GM21737 (cell line): ENCODE measurements at regions not wholly inside any gene's neighbourhood (a gene's known extent, or its start where the extent isn't known, plus 50 kb on each side); places are given as distances from the start of the nearest gene placed in this dataset.
"Not testable (repeated sequence)": the region's sequence is repeated elsewhere in the genome, so short reads cannot be mapped to it uniquely, and the experiment has no call there.

Source experiments
- ATAC-seq: cut with Tn5 transposase; IDR thresholded peaks from one replicate; pipeline ENCODE4 v1.9.1; 2021; ENCODE audit warnings: mild to moderate bottlenecking, moderate library complexity; ENCODE audit not compliant: unreplicated experiment

DNA sequence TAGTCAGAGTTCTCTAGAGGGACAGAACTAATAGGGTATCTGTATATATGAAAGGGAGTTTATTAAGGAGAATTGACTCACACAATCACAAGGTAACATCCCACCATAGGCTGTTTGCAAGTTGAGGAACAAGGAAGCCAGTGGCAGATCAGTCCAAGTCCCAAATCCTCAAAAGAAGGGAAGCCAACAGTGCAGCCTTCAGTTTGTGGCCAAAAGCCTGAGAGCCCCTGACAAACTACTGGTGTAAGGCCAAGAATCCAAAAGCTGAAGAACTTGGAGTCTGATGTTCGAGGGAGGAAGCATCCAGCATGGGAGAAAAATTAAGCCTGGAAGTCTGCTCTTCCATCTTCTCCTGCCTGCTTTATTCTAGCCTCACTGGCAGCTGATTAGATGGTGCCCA lies 1107.2 kb upstream of the CELF2 start:
- no peak for ATAC-seq

GRCh38 chr10:9911488-9911887 lies 1106.2 kb upstream of the CELF2 start:
- no peak for ATAC-seq

- no peak for ATAC-seq
Measured at GRCh38 chr10:9913876-9914514, 1103.7 kb upstream of the CELF2 start.

- ATAC-seq, result no peak
Measured at GRCh38 chr10:9921544-9921943, 1096.1 kb upstream of the CELF2 start.

DNA sequence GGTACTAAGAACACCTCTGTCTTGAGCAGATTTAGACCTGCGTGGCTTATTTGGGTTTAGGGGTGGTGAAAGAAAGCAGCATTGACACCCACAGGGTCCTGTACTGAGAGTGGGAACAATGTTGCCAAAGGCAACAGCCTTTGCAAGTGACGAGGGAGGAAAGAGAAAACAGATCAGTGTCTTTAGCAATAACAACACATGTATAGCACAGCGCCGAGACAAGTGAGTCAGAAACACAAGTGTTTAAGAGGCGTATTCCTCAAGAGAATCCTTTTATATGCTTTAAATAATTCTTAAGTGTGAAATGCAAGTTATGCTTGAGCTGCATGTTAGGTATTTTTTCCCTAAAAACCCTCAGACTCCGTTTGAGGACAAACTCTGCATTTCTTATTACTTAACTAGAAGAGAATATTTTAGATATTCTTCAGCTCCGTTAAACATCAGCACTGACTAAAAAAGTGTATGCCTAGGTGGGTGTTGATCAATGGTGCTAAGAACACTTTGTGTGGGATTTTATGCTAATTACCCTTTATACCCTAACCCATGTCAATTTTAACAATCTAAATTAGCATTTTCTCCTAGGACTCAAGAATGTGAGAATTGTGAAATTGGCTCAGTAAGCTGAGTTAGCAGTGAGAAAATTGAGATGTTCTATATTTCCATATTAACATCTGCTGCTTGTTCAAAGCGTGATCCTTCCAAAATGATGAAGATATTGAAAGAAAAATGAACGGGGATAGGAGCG lies 1095.4 kb upstream of the CELF2 start:
- ATAC-seq, result no peak

DNA sequence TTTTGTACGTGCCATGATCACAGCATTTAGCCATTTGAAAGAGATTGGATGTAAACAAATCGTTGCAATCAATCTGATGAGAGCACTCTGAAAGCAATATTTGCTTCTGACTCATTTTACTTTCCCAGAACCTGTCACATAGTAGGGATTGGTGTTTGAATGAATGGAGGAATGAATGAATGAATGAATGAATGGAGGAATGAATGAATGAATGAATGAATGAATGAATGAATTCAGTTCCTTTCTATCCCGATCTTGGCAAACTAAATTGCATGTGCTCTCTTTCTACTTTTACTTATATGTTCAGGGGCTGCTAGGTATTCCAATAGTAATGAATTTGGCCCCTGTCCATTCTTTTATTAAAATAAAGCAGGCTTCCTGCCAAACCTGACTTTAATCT lies 1091.7 kb upstream of the CELF2 start:
- no peak for ATAC-seq

- ATAC-seq, result no peak
Measured at GRCh38 chr10:9926881-9927280, 1090.8 kb upstream of the CELF2 start.

GRCh38 chr10:9939716-9940115 lies 1078.0 kb upstream of the CELF2 start:
- no peak for ATAC-seq

DNA sequence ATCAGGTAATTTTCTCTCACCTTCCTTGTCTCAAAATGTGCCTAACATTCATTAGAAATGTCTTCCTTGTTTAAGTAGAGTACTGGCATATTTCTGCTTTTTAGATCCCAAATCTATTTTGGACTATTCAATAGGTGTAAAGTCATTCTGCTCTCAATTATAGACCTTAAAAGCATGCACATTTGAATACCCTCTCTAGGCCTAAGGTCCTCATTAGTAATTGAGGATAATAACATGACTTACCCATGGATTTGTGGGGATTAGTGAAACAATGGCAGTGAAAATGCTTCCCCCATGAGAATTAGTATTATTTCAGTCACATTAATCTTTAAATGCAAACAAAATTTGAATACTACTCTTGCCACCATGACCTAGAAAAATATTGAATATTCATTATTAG lies 1073.0 kb upstream of the CELF2 start:
- no peak for ATAC-seq

GRCh38 chr10:9950070-9950469 lies 1067.6 kb upstream of the CELF2 start:
- no peak for ATAC-seq

DNA sequence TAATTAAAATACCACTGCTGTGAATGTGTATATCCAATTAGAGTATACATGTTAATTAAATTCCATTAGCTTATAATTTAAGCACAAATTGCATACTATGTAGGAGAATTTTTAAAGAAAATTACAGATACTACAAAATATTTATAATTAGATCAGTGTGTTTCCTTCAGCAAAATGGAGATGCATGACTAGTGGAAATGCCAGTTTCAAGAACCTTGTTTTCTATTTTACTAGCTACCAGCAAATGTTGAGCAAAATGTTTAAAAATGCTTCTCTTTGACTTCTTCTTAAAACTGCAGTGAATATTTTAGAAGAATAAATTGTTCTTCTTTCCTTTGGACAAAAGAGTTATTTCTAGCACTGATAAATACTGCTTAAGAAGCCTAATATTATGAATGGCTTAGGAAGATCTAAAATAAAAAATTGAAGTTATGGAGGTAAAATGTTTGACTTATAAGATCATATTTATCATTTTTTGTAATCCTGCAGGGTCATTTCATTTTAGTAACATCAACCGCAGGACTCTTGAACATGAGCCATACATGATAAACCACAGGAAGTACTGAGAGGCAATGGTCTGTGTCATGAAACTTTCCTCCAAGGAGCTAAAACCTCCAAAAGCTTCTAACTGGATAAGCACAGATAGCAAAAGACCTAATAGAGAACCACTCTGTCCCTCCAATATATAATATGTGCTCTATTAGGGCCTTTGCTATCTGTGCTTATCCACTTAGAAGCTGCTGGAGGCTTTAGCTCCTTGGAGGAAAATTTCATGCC lies 1066.0 kb upstream of the CELF2 start:
- no peak for ATAC-seq

- no peak for ATAC-seq
Measured at GRCh38 chr10:9957351-9957750, 1060.3 kb upstream of the CELF2 start.

DNA sequence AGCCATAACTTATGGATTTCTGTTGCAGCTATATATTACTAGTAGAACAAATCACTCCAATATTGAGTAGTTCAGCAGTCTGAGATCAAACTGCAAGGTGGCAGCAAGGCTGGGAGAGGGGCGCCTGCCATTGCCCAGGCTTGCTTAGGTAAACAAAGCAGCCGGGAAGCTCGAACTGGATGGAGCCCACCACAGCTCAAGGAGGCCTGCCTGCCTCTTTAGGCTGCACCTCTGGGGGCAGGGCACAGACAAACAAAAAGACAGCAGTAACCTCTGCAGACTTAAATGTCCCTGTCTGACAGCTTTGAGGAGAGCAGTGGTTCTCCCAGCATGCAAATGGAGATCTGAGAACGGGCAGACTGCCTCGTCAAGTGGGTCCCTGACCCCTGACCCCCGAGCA lies 1059.8 kb upstream of the CELF2 start:
- ATAC-seq, result not testable (repeated sequence)

DNA sequence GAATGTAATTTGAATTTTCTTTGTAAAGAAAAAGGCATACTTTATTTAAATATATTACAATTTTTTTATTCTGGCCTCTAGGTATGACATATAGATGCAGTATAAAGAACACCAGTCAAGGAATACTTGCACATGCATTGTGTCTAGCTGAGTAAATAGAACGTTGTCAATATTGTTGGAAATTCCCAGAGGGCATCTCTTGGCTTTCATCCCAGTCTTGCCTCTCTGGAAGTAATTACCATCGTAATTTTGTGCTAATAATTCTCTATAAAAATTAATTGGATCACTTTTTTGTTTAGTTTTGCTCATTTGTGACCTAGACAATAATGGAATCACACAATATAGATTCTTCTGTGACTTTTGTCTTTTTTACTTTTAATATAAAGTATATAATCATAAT lies 1052.3 kb upstream of the CELF2 start:
- ATAC-seq, result no peak

DNA sequence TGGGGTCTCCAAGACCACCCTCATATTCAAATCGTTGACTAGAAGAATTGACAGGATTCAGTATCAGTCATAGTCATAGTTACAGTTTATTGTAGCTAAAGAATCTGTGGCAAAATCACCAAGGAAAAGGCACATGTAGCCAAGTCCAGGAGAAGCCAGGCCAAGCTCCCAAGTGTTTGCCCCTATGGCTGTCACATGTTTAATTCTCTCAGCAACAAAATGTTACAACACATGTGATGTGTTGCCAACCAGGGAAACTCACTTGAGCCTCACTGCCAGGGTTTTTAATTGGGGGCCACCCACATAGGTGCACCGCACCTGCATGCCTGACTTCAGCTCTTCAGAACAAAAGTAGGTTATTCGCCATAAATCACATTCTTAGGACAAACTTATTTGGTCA lies 1030.9 kb upstream of the CELF2 start:
- ATAC-seq, result no peak

- ATAC-seq, result no peak
Measured at GRCh38 chr10:9987197-9987596, 1030.5 kb upstream of the CELF2 start.

DNA sequence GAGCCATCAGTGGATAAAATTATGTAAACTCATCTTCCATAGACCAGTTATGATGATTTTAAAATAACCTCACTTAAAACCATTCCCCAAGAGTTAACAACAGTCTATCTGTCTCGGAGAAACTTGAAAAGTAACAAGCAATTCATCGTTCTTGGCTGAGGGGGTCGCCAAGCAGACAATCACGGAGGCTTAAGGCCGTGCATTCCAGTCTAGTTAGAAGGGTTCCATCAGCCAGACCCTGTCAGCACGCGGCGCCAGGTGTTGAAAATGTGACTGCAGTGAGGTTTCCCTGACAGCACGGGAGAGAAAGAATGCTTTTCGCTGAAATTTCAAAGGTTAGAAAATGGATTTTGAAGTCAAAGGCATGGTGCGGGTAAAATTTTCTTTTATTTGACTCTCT lies 1025.0 kb upstream of the CELF2 start:
- no peak for ATAC-seq

DNA sequence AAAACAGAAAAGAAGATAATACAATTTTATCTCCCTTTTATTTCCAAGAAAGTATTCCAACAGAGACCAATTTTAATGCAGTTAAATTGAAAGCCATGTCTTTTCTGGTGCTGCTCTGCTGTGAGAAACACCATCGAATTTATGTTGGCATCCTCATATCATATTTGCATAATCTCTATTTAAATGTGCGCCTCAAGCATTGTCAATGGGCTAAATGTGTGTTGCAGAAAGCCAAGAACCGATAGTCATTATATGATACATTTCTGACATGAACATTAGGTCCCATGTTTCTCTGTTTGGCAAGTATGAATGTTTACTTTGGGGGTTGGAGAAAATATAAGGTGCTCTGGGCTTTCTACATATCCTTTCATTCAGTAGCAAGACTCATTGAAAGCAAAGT lies 1023.5 kb upstream of the CELF2 start:
- no peak for ATAC-seq

GRCh38 chr10:9999627-10000026 lies 1018.0 kb upstream of the CELF2 start:
- no peak for ATAC-seq

GRCh38 chr10:10007957-10008356 lies 1009.7 kb upstream of the CELF2 start:
- ATAC-seq, result no peak

GRCh38 chr10:10010397-10010796 lies 1007.3 kb upstream of the CELF2 start:
- no peak for ATAC-seq

GRCh38 chr10:10014846-10015245 lies 1002.8 kb upstream of the CELF2 start:
- no peak for ATAC-seq
